A673 (cell line): ENCODE measurements at regions not wholly inside any gene's neighbourhood (a gene's known extent, or its start where the extent isn't known, plus 50 kb on each side); places are given as distances from the start of the nearest gene placed in this dataset.

Experiments
- EZH2 ChIP-seq: fragments of 200-600 bp; sonication (generic); IDR thresholded peaks from 2 replicates; pipeline ENCODE4 v1.6.1; 2017; ENCODE audit warnings: borderline replicate concordance, low read depth, mild to moderate bottlenecking, mixed read lengths, antibody characterized with exemption, low read length; ENCODE audit not compliant: poor library complexity, severe bottlenecking
- TF ChIP-seq, protein P1 (sequence below): fragments of 300-800, 200-600 bp; sonication (generic); conservative IDR thresholded peaks from 2 replicates; pipeline ENCODE4 v1.5.1; 2017; ENCODE audit warnings: low read depth, mild to moderate bottlenecking, antibody characterized with exemption, low read length, moderate library complexity, mixed read lengths

GRCh38 chr7:41054960-41055661, 647.8 kb downstream of the INHBA start:
- TF ChIP-seq, protein P1, sequence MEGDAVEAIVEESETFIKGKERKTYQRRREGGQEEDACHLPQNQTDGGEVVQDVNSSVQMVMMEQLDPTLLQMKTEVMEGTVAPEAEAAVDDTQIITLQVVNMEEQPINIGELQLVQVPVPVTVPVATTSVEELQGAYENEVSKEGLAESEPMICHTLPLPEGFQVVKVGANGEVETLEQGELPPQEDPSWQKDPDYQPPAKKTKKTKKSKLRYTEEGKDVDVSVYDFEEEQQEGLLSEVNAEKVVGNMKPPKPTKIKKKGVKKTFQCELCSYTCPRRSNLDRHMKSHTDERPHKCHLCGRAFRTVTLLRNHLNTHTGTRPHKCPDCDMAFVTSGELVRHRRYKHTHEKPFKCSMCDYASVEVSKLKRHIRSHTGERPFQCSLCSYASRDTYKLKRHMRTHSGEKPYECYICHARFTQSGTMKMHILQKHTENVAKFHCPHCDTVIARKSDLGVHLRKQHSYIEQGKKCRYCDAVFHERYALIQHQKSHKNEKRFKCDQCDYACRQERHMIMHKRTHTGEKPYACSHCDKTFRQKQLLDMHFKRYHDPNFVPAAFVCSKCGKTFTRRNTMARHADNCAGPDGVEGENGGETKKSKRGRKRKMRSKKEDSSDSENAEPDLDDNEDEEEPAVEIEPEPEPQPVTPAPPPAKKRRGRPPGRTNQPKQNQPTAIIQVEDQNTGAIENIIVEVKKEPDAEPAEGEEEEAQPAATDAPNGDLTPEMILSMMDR = no peak
- TF ChIP-seq EZH2 = no peak
